HFF-Myc (cell line): ENCODE measurements at regions not wholly inside any gene's neighbourhood (a gene's known extent, or its start where the extent isn't known, plus 50 kb on each side); places are given as distances from the start of the nearest gene placed in this dataset.

ENCODE experiments used
- DNase-seq: peaks from one replicate; pipeline ENCODE4 v3.0.0-alpha.2; 2011; ENCODE audit warnings: low read depth; ENCODE audit errors: extremely low read depth
- H3K4me3 ChIP-seq: replicated peaks from 2 replicates; pipeline ENCODE4 v1.5.1; 2011; ENCODE audit warnings: low read depth, mild to moderate bottlenecking, control low read depth, low read length
- TF ChIP-seq, protein P1 (sequence below): IDR thresholded peaks from 2 replicates; pipeline ENCODE4 v1.5.1; 2012; ENCODE audit warnings: mild to moderate bottlenecking, low read depth, low read length, control low read depth; ENCODE audit errors: missing control alignments

GRCh38 chr16:27701381-27701780 is 151.4 kb downstream of the KATNIP start:
- DNase-seq = no peak
- no peak overlapping the region for H3K4me3 ChIP-seq
- TF ChIP-seq, protein P1, sequence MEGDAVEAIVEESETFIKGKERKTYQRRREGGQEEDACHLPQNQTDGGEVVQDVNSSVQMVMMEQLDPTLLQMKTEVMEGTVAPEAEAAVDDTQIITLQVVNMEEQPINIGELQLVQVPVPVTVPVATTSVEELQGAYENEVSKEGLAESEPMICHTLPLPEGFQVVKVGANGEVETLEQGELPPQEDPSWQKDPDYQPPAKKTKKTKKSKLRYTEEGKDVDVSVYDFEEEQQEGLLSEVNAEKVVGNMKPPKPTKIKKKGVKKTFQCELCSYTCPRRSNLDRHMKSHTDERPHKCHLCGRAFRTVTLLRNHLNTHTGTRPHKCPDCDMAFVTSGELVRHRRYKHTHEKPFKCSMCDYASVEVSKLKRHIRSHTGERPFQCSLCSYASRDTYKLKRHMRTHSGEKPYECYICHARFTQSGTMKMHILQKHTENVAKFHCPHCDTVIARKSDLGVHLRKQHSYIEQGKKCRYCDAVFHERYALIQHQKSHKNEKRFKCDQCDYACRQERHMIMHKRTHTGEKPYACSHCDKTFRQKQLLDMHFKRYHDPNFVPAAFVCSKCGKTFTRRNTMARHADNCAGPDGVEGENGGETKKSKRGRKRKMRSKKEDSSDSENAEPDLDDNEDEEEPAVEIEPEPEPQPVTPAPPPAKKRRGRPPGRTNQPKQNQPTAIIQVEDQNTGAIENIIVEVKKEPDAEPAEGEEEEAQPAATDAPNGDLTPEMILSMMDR = no peak

GRCh38 chr16:27703121-27703520 is 153.2 kb downstream of the KATNIP start:
- H3K4me3 ChIP-seq = no peak overlapping the region
- TF ChIP-seq, protein P1 = no peak
- no peak for DNase-seq

- TF ChIP-seq, protein P1 = no peak
- no peak overlapping the region for H3K4me3 ChIP-seq
- no peak for DNase-seq
Observed at GRCh38 chr16:27703545-27703944, 153.6 kb downstream of the KATNIP start.

DNA sequence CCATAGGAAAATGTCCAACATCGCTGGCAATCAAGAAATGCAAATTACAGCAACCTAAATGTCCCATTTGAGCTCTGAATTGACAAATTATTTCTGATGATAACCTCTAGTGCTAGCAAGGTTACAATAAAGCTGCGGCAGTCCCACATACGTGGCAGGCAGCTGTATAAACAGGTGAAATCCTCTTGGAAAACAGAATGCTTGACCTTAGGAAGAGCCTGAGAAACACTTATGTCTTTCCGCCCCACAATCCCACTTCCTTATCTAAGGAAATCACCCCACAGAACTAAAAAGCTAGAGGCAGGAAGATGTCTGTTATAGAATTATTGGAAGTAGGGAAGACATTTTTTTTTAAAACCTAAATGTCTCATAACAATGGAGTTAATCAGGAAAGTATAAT is 154.3 kb downstream of the KATNIP start:
- TF ChIP-seq, protein P1 = no peak
- H3K4me3 ChIP-seq = no peak overlapping the region
- DNase-seq = no peak

DNA sequence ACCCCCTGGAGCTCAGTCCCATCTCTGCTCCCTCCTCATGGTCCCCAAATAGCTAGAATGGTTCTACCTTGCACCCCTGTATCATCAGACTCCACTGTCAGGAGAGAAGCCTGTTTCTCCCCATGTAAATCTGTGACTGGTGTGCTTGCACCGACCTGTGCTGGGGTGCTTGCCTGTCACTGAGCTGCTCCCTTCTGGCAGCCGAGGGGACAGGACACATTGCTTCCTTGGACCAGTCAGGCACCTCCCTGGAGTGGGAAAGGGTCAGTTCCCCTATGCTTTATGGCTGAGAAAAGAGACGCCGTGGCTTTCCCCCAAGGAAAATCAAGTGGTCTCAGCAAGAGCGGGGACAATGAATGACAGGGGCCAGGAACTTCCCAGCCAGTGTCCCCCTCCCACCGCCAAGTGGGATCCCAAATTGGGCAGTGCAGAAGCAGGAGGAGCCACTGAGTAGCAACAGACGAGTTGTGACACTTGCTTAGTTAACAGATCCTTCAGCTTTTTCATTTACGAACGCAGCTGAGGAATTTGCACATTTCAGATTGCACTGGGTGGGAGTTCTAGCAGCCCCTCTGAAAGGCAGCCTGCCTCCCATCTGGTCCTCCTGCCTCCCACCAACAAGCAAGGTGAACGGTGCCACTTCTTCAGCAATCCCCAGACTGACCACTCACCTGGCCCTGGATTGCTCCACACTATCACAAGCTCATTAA is 156.4 kb downstream of the KATNIP start:
- no peak for DNase-seq
- TF ChIP-seq, protein P1 = no peak

DNA sequence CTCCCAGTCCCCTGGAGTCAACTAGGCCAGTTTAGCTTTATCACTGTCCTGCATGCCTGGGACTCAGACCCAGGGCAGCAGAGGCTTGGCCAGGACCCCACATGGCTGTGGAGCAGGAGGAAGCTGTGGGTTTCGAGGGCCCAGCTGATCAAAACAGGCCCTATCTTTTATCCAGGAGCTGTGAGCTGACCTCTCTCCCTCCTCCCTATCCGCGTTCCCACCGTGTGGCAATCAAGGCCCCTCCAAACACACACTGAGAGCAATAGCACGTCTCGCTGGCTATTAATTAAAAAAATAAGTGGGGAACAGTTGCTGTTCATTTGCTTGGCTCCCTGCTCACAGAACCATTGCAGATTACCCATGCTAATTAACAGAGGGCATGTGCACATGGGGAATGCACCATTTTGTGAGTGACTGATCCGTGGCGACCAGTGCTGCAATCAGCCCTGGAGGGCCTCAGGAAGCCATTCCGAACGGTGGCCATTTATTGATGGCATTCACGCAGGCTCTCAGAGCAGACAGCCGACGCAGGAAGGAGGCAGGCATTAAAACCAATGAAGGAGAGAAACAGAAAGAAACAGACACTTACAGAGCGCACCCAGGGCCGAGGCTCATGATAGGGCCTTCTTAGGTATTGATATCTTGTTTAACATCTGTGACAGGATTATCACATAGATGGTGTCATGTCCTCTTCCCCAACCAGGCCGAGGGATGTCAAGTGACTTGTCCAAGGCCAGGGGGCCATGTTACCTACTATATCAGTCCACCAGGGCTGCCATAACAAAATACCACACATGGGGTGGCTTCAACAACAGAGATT is 157.1 kb downstream of the KATNIP start:
- DNase-seq = no peak
- no peak overlapping the region for H3K4me3 ChIP-seq
- TF ChIP-seq, protein P1 = no peak

More for the DNA sequence above, 156.4 kb downstream of the KATNIP start:
- H3K4me3 ChIP-seq = no peak overlapping the region
